Activated CD4-positive, alpha-beta T cell treated with anti-CD3 and anti-CD28 coated beads, Interleukin-2, amount 50 U/mL, for 48 hours (primary cell): ENCODE measurements at regions not wholly inside any gene's neighbourhood (a gene's known extent, or its start where the extent isn't known, plus 50 kb on each side); places are given as distances from the start of the nearest gene placed in this dataset.
"Not testable (repeated sequence)": the region's sequence is repeated elsewhere in the genome, so short reads cannot be mapped to it uniquely, and the experiment has no call there.

ENCODE experiments used
- DNase-seq, 2 experiments: peaks; one replicate each; pipeline ENCODE4 v3.0.0-alpha.2; 2020

DNA sequence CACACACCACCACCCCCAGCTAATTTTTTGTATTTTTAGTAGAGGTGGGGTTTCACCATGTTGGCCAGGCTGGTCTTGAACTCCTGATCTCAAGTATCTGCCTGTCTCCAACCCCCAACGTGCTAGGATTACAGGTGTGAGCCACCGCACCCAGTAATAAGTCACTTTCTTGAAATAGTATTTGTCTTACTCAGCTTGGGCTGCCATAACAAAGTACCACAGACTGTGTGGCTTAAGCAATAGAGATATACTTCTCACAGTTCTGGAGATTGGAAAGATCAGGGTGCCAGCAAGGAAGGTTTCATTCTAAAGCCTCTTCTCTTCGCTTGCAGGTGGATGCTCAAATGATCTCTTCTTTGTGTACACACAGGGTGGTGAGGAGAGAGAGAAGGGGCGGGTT, 99.8 kb downstream of the ARRDC3 start:
- DNase-seq = no peak

DNA sequence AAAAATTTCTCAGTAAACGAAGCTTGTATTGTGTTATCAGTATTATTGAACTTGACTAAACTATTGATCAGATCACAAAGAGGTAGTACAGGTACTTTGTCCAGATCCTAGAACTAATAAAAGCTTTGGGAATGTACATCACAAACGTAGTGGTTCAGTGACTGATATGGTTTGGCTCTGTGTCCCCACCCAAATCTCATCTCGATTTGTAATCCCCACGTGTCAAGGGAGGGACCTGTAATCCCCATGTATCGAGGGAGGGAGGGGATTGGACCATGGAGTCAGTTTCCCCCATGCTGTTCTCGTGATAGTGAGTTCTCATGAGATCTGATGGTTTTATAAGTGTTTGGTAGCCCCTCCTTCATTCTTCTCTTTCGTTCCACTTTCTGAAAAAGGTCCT, 100.9 kb downstream of the ARRDC3 start:
- no peak for DNase-seq

DNA sequence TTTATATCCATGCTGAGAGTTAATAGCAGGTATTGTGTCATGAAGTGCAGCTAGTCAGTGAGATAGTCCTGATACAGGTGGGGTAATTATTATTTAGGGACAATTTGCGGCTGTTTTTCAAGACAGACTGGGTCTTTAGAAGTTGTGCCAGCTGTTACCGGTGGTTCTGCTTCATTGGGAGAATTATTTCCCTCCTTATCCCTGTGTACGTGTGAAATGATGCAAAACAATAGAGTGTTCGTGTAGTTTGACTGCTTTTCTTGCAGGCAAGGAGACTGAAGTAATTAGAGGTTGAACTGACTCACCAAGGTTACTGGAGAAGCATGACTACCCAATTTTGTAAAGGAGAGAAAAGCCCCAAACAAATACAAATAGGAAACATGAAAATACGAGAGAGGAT, 101.7 kb downstream of the ARRDC3 start:
- DNase-seq = no peak

DNA sequence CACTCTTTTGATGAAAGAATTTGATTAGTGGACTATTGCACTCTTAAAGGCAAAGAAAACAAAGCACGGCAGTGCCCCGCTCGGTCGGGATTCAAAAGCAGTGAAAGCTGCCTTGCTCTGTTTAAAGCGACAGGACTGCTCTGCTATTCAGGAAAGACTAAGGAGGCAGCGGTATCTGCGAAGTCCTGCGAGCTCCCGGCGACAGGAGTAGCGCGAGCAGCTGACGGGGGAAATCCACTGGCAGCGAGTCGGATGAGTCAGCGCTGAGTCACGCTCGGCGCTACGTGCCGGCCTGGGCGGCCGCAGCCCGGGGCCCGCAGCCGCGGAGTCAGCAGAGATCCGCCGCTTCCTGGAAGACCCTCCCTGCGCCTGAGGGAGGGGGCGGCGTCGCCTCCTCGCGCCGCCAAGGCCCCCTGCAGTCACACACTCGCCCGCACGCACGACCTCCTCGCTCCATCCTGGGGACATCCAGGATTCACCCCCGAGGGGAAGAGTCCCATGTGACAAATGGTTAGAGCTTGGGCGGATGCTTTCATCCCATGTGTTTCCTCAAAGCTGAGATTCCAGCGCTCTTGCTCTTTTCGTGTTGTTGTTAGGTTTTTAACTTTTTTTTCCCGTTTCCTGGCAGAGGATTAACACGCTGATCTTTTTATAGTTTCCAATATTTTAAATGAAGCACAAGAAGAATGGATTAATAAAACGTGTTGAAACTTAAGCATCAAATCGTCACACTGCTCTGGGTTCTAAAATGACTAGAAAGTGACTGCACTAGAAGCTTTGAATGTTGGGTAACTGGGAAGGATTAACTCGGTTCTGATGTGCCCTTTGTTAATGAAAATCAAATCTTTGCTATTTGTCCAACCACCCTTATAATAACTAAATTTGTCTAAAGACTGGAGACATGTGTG, 102.5 kb downstream of the ARRDC3 start:
- DNase-seq = peak; percentile 94 to 95

DNA sequence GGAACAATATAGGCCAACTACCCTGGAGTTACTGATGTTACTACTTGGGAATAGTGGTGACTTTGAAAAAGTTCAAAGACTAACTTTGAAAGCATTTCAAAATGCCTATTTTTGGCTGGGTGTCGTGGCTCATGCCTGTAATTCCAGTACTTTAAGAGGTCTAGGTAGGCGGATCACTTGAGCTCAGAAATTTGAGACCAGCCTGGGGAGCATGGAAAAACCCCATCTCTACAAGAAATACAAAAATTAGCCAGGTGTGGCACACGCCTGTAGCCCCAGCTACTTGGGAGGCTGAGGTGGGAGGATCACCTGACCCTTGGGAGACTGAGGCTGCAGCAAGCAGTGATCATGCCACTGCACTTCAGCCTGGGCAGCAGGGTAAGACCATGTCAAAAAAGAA, 105.3 kb downstream of the ARRDC3 start:
- peak in 1 of 2 experiments; percentile 11 for DNase-seq

DNA sequence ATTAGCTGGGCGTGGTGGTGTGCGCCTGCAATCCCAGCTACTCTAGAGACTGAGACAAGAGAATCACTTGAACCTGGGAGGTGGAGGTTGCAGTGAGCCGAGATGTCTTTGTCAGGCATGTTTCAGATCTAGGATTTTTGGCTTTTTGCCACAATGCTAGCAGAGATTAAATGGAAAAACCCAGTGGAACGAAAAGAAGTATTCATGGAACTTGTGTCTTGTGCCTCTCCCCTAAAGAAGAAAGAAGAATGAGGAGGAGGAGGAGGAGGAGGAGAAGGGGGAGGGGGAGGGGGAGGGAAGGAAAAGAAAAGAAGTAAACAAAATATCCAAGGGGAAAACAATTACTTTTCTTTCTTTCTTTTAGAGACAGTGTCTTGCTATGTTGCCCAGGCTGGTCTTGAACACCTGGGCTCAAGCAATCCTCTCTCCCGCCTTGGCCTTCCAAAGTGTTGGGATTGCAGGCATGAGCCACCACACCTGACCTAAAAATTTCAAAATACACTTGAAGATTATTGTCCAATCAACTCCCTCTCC, 106.0 kb downstream of the ARRDC3 start:
- DNase-seq = no peak

DNA sequence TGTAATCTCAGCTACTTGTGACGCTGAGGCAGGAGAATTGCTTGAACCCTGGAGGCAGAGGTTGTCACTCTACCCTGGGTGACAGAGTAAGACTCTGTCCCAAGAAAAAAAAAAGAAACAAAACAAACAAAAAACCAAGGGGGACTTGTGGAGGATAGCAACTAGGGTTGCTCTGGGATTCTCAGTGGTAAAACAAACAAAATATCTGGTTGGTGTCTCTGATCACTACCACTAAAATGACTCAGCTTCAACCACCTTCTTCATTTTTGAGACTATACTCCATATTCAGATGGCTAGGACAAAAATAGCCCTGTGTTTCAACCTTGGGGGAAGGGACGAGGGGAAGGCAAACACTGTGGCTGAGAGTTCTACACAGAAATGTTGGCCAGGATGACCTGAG, 110.3 kb downstream of the ARRDC3 start:
- no peak for DNase-seq

DNA sequence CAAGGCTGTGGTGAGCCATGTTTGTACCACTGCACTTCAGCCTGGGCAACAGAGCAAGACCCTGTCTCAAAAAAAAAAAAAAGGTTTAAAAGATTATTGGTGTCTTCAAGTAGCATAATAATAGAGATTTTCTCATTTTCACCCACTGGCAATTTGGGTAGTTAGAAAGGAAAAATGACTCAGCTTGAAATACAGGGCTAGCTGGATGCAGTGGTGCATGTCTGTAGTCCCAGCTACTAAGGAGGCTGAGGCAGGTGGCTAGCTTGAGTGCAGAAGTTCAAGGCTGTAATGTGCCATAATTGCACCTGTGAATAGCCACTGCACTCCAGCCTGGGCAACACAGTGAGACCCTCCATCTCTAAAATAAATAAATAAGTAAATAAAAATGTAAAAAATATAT, 111.1 kb downstream of the ARRDC3 start:
- DNase-seq = no peak

DNA sequence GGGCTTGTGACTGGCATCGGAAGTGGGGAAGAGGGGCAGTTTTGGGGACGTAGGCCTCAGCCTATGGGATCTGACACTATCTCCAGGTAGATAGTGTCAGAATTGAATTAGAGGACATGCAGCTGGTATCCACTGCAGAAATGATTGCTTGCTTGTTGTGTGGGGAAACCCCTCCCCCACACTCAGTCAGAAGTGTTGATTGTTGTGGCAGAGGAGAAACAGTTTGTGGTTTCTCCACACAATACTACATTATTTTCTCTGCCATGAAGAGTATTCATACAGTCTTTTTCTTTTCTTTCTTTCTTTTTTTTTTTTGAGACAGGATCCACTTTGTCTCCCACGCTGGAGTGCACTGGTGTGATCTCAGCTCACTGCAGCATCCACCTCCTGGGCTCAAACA, 113.9 kb downstream of the ARRDC3 start:
- DNase-seq = no peak

GRCh38 chr5:91266184-91266705, 116.9 kb downstream of the ARRDC3 start:
- no peak for DNase-seq

DNA sequence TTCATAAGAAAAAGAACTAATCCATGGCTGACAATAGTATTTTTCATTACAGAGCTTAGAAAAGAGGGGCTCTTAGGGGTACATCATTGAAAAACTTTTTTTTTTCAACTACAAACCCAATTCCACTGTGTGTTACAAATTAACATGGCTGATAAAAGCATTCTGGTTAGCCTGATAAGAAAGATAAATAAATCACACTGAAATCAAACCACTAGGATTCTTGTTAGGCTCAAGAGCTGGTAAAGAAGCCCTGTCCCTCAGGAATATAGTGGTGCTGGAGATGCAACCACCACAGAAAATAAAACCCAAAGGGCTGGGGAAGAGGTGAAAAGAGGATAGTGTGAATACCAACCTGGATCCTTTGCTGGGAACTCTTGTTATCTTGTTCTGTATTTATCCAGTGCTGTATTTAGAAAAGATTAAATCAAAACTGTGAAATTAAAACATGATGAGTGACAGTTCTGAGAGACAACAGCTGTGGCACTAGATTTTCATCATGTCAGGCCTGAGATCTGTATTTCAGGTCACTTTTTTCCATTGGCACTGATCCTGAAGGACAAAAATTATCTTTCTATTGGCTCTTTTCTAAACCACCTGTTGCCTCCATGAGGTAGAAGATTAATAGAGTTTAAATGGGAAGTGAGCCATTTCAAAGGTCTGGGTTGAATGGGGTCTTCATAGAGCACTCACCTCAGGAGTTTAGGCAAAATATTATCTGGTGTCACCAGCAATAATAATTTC, 118.6 kb downstream of the ARRDC3 start:
- no peak for DNase-seq

DNA sequence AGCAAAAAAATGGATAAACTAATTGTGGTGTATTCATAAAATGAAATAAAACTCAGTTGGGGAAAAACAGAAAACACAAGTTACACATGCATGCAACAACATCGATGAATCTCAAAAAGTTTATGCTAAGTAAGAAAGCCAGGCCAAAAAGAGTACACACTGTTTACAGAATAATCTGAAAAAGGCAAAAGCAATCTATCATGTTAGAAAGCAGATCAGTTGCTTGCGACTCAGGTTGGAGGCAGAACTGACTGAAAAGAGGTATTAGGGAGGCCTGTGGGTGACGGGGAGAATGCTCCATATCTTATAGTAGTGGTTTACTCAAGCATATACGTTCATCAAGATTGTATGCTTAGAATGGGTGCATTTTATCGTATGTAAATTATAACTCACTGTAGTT, 119.2 kb downstream of the ARRDC3 start:
- no peak for DNase-seq

DNA sequence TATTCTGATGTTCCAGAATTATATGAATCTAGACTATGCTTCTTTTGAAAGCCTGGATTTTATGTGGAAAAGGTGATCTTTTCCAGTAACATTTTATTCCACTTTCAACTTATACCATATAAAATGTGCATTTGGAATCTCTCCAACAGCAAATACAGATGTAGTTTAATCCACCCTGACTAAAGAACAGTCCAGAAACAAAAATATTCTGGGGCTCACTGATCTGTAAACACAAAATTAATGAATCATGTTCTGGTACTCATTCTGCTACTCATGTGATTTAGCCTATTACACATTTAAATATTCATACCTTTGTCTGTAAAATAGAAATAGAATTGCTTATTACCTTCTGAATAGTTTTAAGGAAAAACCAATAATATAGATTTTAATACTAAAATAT, 125.8 kb downstream of the ARRDC3 start:
- no peak for DNase-seq

DNA sequence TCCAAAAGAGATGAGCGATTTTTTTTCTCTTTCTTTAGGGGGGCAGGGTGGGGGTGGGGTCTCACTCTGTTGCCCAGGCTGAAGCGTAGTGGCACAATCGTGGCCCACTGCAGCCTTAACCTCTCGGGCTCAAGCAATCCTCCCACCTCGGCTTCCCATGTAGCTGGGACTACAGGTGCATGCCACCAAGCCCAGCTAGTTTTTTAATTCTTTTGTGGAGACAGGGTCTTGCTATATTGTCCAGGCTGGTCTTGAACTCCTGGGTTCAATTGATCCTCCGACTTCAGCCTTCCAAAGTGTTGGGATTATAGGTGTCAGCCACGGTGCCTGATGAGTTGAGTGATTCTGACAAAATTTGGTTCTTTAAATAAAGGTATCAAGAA, 127.0 kb downstream of the ARRDC3 start:
- no peak for DNase-seq

- no peak for DNase-seq
These were observed 127.5 kb downstream of the ARRDC3 start for GRCh38 chr5:91255396-91256141.

DNA sequence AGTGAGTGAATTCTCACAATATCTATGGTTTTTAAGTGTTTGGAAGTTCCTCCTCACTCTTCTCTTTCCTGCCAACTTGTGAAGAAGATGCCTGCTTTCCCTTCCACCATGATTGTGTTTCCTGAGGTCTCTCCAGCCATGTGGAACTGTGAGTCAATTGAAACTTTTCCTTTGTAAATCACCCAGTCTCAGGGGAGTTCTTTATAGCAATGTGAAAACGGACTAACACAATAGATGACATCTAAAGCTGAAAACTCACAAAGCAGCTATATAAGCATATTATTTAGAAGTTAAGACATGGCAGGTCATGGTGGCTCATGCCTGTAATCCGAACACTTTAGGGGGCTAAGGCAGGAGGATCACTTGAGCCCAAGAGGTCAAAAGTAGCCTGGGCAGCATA, 130.2 kb downstream of the ARRDC3 start:
- no peak for DNase-seq

DNA sequence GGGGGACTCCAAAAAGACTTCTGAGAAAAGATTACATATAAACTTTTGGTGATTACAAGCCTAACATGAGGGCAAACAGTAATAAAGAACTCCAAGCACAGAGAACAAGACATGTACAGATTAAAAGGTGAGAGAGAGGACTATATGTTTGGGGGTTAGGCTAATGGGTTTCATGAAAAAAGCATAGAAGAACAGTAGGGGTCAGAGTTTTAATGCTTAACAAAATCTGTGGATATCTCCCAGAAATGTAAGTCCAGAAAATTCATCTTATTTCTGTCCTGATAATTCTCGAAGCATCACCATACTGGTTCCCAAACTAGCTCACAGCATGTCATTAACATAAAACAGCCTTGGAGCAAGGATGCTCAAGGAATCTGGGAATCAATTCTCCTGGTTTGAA, 137.2 kb downstream of the ARRDC3 start:
- DNase-seq = no peak

GRCh38 chr5:91245074-91245452, 138.1 kb downstream of the ARRDC3 start:
- no peak for DNase-seq

DNA sequence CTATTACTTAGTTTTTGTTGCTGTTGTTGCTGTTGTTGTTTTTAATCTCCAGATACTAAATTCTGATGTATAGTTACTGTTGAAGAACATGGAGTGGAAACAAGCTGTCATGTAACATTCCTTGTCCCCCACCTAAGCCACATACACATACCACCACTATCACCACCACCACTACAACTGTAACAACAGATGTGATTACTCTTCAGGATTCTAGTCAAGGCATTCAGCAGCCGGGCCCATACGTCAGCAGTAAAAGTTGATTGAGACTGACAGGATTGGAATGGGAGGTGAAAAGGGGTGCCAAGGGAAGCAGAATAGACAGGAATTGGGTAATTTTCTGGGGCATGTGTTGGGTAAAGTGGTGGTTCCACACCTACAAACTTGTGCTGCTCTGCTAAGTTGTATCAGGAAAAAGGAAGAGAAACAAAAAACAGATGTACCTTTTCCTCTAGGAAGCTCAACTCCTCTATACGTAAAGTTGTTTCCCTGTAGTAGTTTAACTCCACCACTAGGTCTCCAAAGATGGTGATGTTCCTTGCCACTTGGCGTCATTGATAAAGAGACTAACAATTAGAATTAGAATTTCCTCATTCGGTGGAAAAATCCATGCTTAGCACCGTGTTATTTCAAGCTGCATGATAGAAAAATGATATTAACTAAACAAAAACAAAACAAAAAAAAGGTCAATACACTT, 138.6 kb downstream of the ARRDC3 start:
- no peak for DNase-seq

DNA sequence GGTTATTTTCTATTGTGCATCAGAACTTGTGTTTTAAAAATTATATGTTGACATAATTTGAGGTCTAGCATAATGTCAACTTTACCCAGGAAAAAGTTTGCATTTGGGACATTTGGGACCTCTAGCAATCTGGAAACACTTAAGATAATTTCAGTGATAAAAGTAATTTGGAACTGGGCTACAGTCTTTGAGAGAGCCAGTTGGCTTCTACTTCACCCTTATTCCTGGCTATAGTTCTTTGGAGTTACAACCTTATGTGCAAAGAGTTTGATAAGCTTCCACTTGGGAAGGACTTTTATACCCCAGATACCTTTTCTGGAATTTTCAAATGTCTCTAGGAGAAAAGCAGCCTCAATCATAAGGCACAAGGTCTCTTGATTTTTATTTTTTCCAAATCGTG, 139.3 kb downstream of the ARRDC3 start:
- no peak for DNase-seq

- DNase-seq = no peak
These were observed 139.8 kb downstream of the ARRDC3 start for GRCh38 chr5:91243286-91243685.

DNA sequence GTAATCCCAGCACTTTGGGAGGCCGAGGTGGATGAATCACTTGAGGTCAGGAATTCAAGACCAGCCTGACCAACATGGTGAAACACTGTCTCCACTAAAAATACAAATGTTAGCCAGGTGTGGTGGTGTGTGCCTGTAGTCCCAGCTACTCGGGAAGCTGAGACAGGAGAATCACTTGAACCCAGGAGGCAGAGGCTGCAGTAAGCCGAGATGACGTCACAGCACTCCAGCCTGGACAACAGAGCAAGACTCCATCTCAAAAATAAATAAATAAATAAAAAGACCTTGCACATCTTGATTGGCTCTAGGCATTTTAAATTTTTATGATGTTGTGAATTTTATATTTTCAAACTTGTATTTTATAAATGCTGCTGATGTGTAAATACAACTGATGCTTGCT, 141.7 kb downstream of the ARRDC3 start:
- not testable (repeated sequence) for DNase-seq

DNA sequence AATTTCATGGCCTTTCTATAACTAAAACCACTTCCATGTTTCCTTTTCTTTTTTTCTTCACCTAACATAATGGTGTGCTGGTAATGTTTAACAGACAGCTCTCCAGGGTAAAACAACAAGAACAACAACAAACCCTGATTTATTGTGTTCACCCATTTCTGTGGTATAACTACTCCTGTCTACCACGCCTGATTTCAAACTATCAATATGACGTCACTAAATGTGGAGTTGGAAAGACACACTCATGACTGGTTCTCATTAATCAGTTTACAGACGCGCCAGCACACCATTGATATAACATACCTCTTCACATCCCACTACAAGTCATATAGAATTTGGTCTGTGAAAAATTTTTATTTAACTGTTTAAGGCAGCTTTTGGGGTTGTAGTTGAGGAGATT, 142.9 kb downstream of the ARRDC3 start:
- DNase-seq = no peak
